NCI-H748 treated with DMSO at 0.1 percent for 48 hours (cell line): ENCODE measurements at regions not wholly inside any gene's neighbourhood (a gene's known extent, or its start where the extent isn't known, plus 50 kb on each side); places are given as distances from the start of the nearest gene placed in this dataset.
"Not testable (repeated sequence)": the region's sequence is repeated elsewhere in the genome, so short reads cannot be mapped to it uniquely, and the experiment has no call there.

Experiments
- DNase-seq: peaks from one replicate; lab custom pipeline; 2025; lab: John Stamatoyannopoulos, UW

DNA sequence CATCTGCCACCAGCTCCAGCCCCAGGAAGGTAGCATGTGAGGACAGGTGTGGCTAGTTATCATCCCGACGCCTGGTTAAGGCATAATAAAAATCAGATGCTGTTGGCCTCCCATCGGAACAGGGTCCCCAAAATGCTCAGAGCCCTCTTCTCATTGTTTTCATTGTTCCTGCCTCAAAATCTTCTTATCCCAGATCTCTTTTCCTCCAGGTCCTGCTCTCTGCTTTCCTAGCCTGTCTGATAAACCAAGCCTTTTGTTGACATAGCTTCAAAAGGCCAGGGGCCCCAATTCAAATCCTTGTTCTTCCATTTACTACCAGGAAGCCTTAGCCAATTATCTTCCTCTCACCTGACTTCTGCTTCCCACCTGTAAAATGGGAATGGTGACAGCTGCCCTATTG is 130.1 kb upstream of the ADRA1B start:
- DNase-seq = no peak

GRCh38 chr5:159786901-159787691 is 129.2 kb upstream of the ADRA1B start:
- DNase-seq = no peak

DNA sequence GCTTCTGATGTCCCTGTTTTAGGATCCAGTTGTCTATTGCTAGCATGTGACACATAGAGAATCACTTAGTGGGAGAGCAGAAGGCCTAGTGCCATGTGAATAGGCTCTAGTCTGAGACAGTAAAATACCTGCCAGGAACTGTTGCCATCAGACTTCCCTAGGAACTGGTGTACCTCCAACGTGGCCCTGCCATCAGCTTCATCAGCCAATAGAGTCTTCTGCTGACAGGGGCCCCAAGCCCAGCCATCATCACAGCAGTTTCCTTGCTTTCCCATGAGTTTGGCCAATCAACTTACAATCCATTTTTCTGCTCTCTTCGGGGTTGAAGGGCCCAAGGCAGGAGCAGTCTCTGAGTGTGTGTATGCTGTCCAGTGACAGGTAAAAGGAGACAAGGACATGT is 128.4 kb upstream of the ADRA1B start:
- DNase-seq = no peak

GRCh38 chr5:159788835-159789331 is 127.4 kb upstream of the ADRA1B start:
- DNase-seq = no peak

DNA sequence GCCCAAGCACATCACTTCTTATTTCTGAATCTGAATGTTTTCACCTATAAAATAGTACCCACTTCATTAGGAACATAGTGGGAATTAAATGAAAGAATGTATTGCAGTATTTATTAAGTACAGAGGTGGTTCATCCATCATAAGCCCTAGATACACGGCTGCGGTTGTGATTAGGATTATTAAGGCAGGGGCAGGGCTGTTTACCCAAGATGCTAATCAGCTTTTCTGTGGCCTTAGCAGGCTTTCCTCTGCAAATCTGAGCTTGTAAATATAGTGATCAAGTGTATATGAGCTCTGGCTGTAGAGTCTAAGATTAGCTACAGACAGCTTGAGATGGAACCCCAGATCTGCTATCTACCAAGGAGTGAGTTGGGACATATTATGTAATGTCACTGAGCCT is 124.1 kb upstream of the ADRA1B start:
- no peak for DNase-seq

- no peak for DNase-seq
These were observed 118.9 kb upstream of the ADRA1B start for GRCh38 chr5:159797261-159797970.

- DNase-seq = no peak
These were observed 116.6 kb upstream of the ADRA1B start for GRCh38 chr5:159799701-159800100.

- no peak for DNase-seq
These were observed 116.0 kb upstream of the ADRA1B start for GRCh38 chr5:159800131-159800840.

DNA sequence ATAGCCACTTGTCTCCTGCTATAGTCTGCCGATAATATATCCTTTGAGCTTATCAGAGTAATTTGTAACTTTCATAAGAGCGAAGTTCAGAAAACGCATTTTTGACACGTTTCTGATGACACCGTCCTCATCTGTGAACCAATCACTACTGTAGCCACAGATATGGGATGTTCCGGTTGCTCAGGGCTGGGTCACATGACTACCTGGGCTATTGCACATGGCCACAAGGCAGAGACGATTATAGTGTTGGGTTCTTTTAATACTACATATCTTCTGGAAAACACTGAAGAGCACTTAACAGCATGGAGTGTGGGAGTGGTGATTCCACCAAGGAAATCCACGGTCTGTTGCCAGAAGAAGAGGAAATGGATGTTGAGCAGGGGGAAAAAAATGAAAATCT is 115.0 kb upstream of the ADRA1B start:
- DNase-seq = no peak

DNA sequence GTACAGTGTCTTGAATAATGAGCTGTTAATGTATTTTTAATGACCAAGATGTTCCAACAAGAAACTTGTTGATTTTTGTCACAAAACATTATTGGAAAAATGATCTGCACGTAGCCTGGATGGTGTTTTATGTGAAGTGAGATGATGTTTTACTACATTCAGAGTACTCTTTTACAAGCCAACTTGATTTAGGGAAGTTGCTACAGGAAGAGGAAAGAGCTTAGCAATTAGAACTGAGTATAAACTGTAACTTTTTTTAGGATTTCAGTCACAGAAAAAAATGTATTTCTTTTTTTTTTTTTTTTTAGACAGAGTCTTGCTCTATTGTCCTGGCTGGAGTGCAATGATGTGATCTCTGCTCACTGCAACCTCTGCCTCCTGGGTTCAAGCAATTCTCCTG is 113.6 kb upstream of the ADRA1B start:
- no peak for DNase-seq

DNA sequence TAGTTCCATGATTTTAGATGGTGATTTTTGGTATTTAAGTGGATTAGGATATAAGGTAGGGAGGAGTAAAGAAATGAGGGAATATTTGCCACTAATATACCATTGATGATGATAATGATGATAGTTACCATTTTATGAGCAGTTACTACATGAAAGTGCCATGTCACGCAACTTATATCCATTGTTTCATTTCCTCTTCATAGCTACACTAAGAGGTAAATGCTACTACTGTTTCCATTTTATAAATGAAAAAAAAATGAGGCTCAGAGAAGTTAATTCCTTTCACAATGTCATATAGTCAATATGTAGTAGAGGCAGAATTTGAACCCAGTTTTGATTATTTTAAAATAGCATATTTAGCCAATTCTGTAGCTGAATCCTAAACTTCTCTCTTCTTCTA is 112.2 kb upstream of the ADRA1B start:
- no peak for DNase-seq

DNA sequence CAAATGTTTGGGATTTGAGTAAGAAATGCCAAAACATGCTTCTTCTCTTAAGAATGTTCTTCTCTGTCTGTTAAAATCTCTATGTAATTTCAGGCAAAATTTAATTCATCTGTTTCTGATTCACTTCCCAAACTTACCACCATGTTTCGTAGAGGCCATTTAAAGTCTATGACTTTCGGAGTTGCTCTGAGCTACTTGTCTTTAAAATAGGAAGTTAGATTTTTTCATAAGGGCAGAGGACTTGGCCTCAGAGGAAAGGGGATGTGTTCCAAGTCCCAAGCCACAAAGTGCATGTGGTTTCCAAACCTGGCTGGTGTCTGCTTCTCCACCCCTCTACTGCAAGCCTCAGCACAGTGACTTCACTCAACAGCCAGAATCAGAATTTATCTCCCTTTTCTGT is 111.3 kb upstream of the ADRA1B start:
- no peak for DNase-seq

DNA sequence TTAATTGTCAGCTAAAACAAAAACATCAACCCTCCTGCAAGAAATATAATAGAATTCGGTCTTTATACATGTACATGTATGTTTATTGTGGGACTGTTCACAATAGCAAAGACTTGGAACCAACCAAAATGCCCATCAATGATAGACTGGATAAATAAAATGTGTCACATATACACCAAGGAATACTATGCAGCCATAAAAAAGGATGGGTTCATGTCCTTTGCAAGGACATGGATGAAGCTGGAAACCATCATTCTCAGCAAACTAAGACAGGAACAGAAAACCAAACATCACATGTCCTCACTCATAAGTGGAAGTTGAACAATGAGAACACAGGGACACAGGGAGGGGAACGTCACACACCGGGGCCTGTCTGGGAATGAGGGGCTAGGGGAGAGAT is 109.1 kb upstream of the ADRA1B start:
- not testable (repeated sequence) for DNase-seq

DNA sequence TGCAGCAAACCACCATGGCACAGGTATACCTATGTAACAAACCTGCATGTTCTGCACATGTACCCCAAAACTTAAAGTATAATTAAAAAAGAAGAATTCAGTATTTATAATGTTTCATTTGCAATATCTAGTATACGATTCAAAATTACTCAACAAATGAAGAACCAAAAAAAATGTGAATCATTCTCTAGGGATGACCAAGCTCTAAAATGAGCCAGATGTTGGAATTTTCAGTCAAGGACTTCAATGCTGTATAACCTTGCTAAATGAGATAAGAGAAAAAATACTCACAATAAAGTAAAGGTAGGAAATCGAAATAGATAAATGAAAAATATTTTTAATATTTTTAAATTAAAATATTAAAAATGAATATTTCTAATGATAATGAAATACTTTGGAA is 108.7 kb upstream of the ADRA1B start:
- no peak for DNase-seq

- DNase-seq = no peak
These were observed 104.6 kb upstream of the ADRA1B start for GRCh38 chr5:159811712-159812111.

DNA sequence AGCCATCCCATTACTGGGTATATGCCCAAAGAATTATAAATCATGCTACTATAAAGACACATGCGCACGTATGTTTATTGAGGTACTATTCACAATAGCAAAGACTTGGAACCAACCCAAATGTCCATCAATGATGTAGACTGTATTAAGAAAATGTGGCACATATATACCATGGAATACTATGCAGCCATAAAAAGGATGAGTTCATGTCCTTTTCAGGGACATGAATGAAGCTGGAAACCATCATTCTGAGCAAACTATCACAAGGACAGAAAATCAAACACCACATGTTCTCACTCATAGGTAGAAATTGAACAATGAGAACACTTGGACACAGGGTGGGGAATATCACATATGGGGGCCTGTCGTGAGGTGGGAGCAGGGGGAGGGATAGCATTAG is 103.5 kb upstream of the ADRA1B start:
- not testable (repeated sequence) for DNase-seq

- no peak for DNase-seq
These were observed 102.1 kb upstream of the ADRA1B start for GRCh38 chr5:159814222-159814621.

GRCh38 chr5:159814805-159815585 is 101.3 kb upstream of the ADRA1B start:
- no peak for DNase-seq

DNA sequence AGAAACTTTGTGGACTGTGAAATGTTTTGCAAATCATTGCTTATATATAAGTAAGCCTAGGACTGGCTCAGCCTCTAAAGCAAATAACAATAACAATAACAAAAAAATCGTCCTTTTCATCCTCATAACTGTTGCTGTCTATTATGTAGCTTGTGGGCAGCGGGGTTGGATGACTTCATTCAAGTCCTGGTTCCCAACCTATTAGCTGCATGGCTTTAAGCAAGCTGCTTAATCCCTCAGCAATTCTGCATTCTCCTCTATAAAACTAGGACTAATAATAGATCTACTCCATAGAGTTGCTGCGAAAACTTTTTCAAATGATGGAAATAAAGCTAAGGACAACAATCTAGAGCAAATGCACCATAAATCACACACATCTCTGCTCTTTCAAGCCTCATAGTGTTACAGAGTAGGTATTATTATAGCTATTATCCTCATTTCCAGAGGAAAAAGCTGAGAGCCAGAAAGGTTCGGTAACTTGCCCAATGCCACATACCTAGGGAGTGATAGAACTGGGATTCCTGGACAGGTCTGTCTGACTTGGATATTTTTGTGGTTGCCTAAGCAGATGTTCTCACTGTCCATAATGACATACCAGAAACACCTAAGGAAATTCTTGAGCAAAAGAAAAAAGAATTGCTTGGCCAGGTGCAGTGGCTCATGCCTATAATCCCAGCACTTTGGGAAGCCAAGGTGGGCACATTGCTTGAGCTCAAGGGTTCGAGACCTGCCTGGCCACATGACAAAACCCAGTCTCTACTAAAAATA is 98.8 kb upstream of the ADRA1B start:
- DNase-seq = no peak

DNA sequence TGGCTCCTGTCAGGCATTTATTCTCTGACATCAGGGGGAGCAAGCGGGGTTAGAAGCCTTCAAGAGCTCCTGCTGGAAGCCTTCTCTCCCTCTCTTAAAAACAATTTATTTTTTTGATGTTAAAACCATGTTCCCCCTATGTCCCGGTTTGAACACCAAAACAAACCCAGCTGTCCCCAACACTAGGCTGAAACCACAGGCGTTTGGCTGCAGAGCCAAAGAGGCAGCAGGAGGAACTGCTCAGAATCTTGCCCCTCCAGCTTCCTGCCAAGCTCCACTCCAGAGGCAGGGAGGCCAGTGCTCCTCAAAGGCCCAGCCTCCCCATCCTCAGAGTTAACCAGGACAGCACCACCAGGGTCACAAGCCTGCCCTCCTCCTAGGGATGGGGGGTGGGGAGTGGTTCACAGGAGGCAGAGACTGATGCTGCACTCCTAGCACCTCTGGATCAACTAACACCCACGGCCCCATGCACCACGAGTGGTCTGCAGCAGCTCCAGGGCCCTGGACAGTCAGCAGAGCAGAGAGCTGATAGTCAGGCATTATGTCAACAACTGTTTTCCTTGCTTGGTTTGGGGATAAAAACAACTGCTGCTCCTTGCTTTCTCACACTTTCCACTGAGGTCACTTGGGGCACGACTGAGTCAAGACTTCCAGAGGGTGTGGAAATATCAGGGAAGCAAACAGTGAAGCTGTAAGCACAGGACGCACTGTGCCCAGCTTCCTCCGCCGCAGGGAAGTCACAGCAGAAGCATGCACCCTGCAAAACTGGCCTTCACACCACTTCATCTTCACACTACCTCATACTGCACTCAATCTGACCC is 96.5 kb upstream of the ADRA1B start:
- no peak for DNase-seq
